GM12878 (cell line): ENCODE measurements at regions not wholly inside any gene's neighbourhood (a gene's known extent, or its start where the extent isn't known, plus 50 kb on each side); places are given as distances from the start of the nearest gene placed in this dataset.

Source experiments
- CHD2 ChIP-seq: IDR thresholded peaks from 2 replicates; pipeline ENCODE4 v1.6.1; 2011; ENCODE audit warnings: low read depth, low read length, improper control_type of control experiment, borderline replicate concordance
- EP300 ChIP-seq, 2 experiments: fragments of 150-350 bp in 1 of 2; IDR thresholded peaks; 2 replicates each; pipeline ENCODE4 v1.6.1; 2011 to 2012; ENCODE audit warnings: low read depth in 2 of 2, low read length in 2 of 2, borderline replicate concordance in 1 of 2, improper control_type of control experiment in 1 of 2, inconsistent platforms in 1 of 2; ENCODE audit not compliant: control insufficient read depth in 1 of 2
- JUND ChIP-seq: IDR thresholded peaks from 2 replicates; pipeline ENCODE4 v1.6.1; 2012; ENCODE audit warnings: low read depth, mild to moderate bottlenecking, low read length, improper control_type of control experiment, moderate library complexity
- SPI1 ChIP-seq: IDR thresholded peaks from 2 replicates; pipeline ENCODE4 v1.6.1; 2011; ENCODE audit warnings: low read depth, mild to moderate bottlenecking, low read length, moderate library complexity, borderline replicate concordance; ENCODE audit not compliant: insufficient read depth
- STAT3 ChIP-seq: IDR thresholded peaks from 2 replicates; pipeline ENCODE4 v1.6.1; 2011; ENCODE audit warnings: low read depth, low read length, improper control_type of control experiment
- YY1 ChIP-seq: IDR thresholded peaks from 2 replicates; pipeline ENCODE4 v1.6.1; 2011; ENCODE audit warnings: low read depth, mild to moderate bottlenecking, low read length
- ZNF24 ChIP-seq: fragments of 450-650 bp; IDR thresholded peaks from 2 replicates; pipeline ENCODE4 v1.6.1; 2017; ENCODE audit warnings: antibody characterized with exemption, mild to moderate bottlenecking
- TF ChIP-seq, protein P1 (sequence below), 3 experiments: IDR thresholded peaks in 2 of 3; conservative IDR thresholded peaks in 1 of 3; 2 replicates each; pipeline ENCODE4 v1.5.1; 2011; ENCODE audit warnings: low read depth in 3 of 3, low read length in 3 of 3, mild to moderate bottlenecking in 3 of 3, control low read depth in 2 of 3, moderate library complexity in 2 of 3, inconsistent platforms in 1 of 3, mixed read lengths in 1 of 3; ENCODE audit not compliant: control insufficient read depth in 2 of 3, insufficient read depth in 1 of 3; ENCODE audit errors: extremely low read depth in 1 of 3
- TF ChIP-seq, protein P2 (sequence below): IDR thresholded peaks from 2 replicates; pipeline ENCODE4 v1.6.1; 2012; ENCODE audit warnings: low read depth, low read length, improper control_type of control experiment

- no peak for TF ChIP-seq JUND
- TF ChIP-seq YY1, result no peak
- TF ChIP-seq, protein P1, sequence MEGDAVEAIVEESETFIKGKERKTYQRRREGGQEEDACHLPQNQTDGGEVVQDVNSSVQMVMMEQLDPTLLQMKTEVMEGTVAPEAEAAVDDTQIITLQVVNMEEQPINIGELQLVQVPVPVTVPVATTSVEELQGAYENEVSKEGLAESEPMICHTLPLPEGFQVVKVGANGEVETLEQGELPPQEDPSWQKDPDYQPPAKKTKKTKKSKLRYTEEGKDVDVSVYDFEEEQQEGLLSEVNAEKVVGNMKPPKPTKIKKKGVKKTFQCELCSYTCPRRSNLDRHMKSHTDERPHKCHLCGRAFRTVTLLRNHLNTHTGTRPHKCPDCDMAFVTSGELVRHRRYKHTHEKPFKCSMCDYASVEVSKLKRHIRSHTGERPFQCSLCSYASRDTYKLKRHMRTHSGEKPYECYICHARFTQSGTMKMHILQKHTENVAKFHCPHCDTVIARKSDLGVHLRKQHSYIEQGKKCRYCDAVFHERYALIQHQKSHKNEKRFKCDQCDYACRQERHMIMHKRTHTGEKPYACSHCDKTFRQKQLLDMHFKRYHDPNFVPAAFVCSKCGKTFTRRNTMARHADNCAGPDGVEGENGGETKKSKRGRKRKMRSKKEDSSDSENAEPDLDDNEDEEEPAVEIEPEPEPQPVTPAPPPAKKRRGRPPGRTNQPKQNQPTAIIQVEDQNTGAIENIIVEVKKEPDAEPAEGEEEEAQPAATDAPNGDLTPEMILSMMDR (IDR thresholded peaks at IDR 0.05 in 2 of 3, conservative IDR thresholded peaks at IDR 0.05 in 1 of 3; ENCODE audit: control insufficient read depth in 2 of 3, extremely low read depth in 1 of 3, insufficient read depth in 1 of 3, low read depth in 3 of 3, low read length in 3 of 3), result no peak
- no peak for TF ChIP-seq ZNF24
- TF ChIP-seq, protein P2, sequence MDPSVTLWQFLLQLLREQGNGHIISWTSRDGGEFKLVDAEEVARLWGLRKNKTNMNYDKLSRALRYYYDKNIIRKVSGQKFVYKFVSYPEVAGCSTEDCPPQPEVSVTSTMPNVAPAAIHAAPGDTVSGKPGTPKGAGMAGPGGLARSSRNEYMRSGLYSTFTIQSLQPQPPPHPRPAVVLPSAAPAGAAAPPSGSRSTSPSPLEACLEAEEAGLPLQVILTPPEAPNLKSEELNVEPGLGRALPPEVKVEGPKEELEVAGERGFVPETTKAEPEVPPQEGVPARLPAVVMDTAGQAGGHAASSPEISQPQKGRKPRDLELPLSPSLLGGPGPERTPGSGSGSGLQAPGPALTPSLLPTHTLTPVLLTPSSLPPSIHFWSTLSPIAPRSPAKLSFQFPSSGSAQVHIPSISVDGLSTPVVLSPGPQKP, result no peak
- TF ChIP-seq STAT3, result no peak
- TF ChIP-seq EP300 (IDR thresholded peaks at IDR 0.05; ENCODE audit: borderline replicate concordance in 1 of 2, control insufficient read depth in 1 of 2, low read depth in 2 of 2, low read length in 2 of 2), result no peak
- TF ChIP-seq CHD2, result no peak
- TF ChIP-seq SPI1, result no peak
Measured at GRCh38 chr7:124633740-124634139, 131.9 kb downstream of the GPR37 start.
